Upper lobe of left lung (tissue), 4 donors: ENCODE measurements at regions not wholly inside any gene's neighbourhood (a gene's known extent, or its start where the extent isn't known, plus 50 kb on each side); places are given as distances from the start of the nearest gene placed in this dataset.

Source experiments
- EP300 ChIP-seq, 4 donors: sonication (generic); formaldehyde crosslinking; IDR thresholded peaks; one replicate each; pipeline ENCODE4 v1.5.1; 2017; ENCODE audit warnings: antibody characterized with exemption in 4 of 4, control low read depth in 2 of 4
- POLR2A ChIP-seq, 4 donors: fragments of 450-650 bp; IDR thresholded peaks; one replicate each; pipeline ENCODE4 v1.5.1; 2016 to 2017; ENCODE audit warnings: antibody characterized with exemption in 4 of 4, mild to moderate bottlenecking in 2 of 4
- POLR2AphosphoS5 ChIP-seq, 2 donors: sonication (generic); formaldehyde crosslinking; IDR thresholded peaks; one replicate each; pipeline ENCODE4 v1.5.1; 2017; ENCODE audit warnings: antibody characterized with exemption in 2 of 2
- TF ChIP-seq, protein P1 (sequence below), 6 experiments: fragments of 450-650 bp in 4 of 6; fragments of 200-600 bp in 2 of 6; sonication (generic) in 2 of 6; IDR thresholded peaks; one replicate each; pipeline ENCODE4 v1.5.1; 2016 to 2019; ENCODE audit warnings: antibody characterized with exemption in 6 of 6

DNA sequence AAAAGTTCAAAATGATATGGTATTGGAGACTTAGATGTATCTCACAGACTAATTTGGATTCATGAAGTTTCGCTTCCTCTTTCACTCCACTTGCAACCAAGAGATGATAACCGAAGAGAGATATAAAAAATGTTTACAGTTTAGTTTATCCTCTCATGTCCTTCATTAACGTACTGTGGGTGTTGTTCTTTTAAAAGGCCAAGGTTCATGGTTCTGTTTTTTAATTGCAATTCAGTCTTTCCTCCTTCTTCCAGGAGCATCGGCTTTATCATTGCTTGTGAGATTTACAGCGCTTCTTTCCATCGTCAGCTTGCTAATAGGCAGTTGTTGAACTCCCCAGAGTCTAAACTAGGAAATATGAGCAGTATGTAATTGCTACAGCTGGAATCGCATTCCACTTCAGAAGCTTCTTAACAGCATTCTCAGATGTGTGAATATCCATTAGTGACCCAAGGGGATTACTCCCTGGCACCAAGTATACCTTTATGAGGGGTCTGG, 75.9 kb upstream of the HGF start:
- TF ChIP-seq POLR2A (IDR thresholded peaks at IDR 0.05) (no peak), POLR2AphosphoS5 (IDR thresholded peaks at IDR 0.05) (no peak), EP300 (IDR thresholded peaks at IDR 0.05) (no peak)
- TF ChIP-seq, protein P1, sequence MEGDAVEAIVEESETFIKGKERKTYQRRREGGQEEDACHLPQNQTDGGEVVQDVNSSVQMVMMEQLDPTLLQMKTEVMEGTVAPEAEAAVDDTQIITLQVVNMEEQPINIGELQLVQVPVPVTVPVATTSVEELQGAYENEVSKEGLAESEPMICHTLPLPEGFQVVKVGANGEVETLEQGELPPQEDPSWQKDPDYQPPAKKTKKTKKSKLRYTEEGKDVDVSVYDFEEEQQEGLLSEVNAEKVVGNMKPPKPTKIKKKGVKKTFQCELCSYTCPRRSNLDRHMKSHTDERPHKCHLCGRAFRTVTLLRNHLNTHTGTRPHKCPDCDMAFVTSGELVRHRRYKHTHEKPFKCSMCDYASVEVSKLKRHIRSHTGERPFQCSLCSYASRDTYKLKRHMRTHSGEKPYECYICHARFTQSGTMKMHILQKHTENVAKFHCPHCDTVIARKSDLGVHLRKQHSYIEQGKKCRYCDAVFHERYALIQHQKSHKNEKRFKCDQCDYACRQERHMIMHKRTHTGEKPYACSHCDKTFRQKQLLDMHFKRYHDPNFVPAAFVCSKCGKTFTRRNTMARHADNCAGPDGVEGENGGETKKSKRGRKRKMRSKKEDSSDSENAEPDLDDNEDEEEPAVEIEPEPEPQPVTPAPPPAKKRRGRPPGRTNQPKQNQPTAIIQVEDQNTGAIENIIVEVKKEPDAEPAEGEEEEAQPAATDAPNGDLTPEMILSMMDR (IDR thresholded peaks at IDR 0.05) = no peak
